GM12873 (cell line): ENCODE measurements at regions not wholly inside any gene's neighbourhood (a gene's known extent, or its start where the extent isn't known, plus 50 kb on each side); places are given as distances from the start of the nearest gene placed in this dataset.

Experiments used
- CTCF ChIP-seq: IDR thresholded peaks from 2 replicates; pipeline ENCODE4 v1.5.1; 2012; ENCODE audit warnings: low read depth, mild to moderate bottlenecking, moderate library complexity, low read length, control low read depth; ENCODE audit not compliant: insufficient read depth; ENCODE audit errors: missing control alignments

GRCh38 chr3:126292318-126293070 lies 64.7 kb downstream of the KLF15 start:
- TF ChIP-seq CTCF: no peak

- no peak for TF ChIP-seq CTCF
Observed at GRCh38 chr3:126291537-126291936, 65.7 kb downstream of the KLF15 start.

GRCh38 chr3:126291061-126291460 lies 66.1 kb downstream of the KLF15 start:
- no peak for TF ChIP-seq CTCF

GRCh38 chr3:126290325-126290724 lies 66.9 kb downstream of the KLF15 start:
- no peak for TF ChIP-seq CTCF

- TF ChIP-seq CTCF: no peak
Observed at GRCh38 chr3:126289096-126289495, 68.1 kb downstream of the KLF15 start.

GRCh38 chr3:126288314-126288713 lies 68.9 kb downstream of the KLF15 start:
- no peak for TF ChIP-seq CTCF

GRCh38 chr3:126287536-126288241 lies 69.5 kb downstream of the KLF15 start:
- no peak for TF ChIP-seq CTCF
